NCI-H526 (cell line): ENCODE measurements at regions not wholly inside any gene's neighbourhood (a gene's known extent, or its start where the extent isn't known, plus 50 kb on each side); places are given as distances from the start of the nearest gene placed in this dataset.
A peak's percentile ranks its signal among the peaks of the same experiment; 100 is the strongest.

ENCODE experiments used
- DNase-seq, 2 experiments: peaks; one replicate each; lab custom pipeline; 2025; lab: John Stamatoyannopoulos, UW

DNA sequence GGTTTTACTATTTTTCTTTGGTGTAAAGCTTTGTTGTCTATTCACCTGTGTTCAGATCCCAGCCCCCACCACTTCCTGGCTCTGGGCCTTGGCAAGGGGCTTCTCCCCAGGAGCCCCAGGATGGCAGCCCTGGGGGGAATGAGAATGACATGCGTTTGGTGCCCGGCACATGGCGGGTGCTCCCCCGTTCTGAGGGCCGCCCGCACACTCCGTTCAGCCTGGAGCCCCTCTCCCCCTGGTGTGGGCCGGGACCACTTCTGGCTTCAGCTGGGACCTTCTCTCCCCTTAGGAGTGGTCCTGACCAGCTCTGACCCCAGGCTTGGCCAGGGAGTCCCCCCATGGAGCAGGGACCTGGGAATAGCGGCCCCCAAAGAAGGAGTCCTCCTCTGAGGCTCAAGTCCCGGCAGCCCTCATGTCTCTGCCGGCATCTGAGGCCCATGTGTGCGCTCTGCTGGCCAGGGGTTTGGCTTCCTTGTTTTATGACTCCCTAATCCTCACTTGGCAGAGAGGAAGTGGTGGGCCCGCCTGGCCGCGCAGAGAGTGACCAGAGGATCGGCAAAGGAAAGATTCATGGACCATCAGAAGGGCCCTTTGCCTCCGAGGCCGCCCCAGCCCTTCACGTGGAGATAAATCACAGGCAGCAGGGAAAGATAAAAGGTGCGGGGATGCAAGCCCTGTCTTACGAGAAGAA is 57.0 kb upstream of the LMX1B start:
- DNase-seq, result no peak

GRCh38 chr9:126558051-126558665 is 55.6 kb upstream of the LMX1B start:
- DNase-seq, result peak; percentile 3 to 43

DNA sequence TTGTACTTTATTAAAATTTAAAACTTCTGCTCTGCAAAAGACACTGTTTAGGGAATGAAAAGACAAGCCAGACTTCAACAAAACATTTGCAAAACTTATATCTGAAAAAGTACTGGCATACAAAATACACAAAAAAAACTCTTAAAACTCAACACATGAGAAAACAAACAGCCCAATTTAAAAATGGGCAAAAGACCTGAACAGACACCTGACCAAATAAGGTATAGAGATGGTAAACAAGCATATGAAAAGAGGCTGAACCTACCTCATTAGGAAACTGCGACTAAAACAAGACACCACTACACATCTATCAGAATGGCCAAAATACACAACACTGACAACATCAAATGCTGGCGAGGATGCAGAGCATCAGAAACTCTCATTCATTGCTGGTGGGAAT is 54.4 kb upstream of the LMX1B start:
- no peak for DNase-seq

GRCh38 chr9:126561582-126561981 is 52.1 kb upstream of the LMX1B start:
- DNase-seq, result no peak

DNA sequence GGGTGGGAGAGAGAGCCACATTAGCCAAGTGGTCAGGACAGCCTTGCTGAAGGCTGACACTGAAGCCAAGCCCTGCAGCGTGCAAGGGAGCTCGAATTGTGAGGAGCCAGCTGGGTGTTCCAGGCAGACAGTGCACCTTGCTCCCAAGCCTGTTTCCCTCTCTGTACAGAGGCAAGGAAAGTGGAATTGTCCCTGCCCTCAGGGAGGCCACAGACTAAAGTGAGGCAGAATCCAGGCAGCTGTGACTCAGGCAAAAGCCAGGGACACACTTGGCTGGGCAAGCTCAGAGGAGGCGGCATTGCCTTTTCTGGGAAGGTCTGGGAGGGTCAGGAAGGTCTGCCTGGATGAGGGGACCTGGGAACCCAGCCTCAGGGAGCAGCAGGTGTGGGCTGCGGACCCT is 50.2 kb upstream of the LMX1B start:
- DNase-seq, result no peak
